ENCODE measurements at regions not wholly inside any gene's neighbourhood (a gene's known extent, or its start where the extent isn't known, plus 50 kb on each side); places are given as distances from the start of the nearest gene placed in this dataset.

GRCh38 chr3:176937541-176937940 lies 259.7 kb downstream of the TBL1XR1 start:
- H3K4me2 ChIP-seq, result no peak overlapping the region
- no peaks in the 10 kb centered on the region for H3K4me1 ChIP-seq (ENCODE audit: insufficient read depth)
- no peaks in the 10 kb centered on the region for H3K27me3 ChIP-seq
- H3K9me3 ChIP-seq (ENCODE audit: low read depth), result no peaks in the 10 kb centered on the region
- H3K4me3 ChIP-seq, result no peak overlapping the region
- no peaks in the 10 kb centered on the region for H3K36me3 ChIP-seq (replicated peaks; ENCODE audit: insufficient read depth, low read depth)
- H3K79me2 ChIP-seq, result no peaks in the 10 kb centered on the region
- 91% methylated on average over 1 of the region's 1 CpG for WGBS (ENCODE audit: low lambda C conversion rate, missing lambda C conversion rate)
- no peak overlapping the region for H2AFZ ChIP-seq
- no peak overlapping the region for H3K27ac ChIP-seq
- TF ChIP-seq EZH2phosphoT487 (IDR thresholded peaks at IDR 0.05; ENCODE audit: low read depth, severe bottlenecking, unreplicated experiment) (no peak), CTCF (IDR thresholded peaks at IDR 0.05; ENCODE audit: poor library complexity) (no peak), EZH2 (IDR thresholded peaks at IDR 0.05; ENCODE audit: borderline replicate concordance) (no peak)
- no peak for DNase-seq (ENCODE audit: low spot score)
- H4K20me1 ChIP-seq (ENCODE audit: insufficient read depth, poor library complexity, severe bottlenecking), result no peaks in the 10 kb centered on the region
- H3K9me2 ChIP-seq (replicated peaks; ENCODE audit: insufficient read depth), result no peaks in the 10 kb centered on the region

- no peak for TF ChIP-seq EZH2 (IDR thresholded peaks at IDR 0.05; ENCODE audit: borderline replicate concordance)
- no peak for TF ChIP-seq EZH2phosphoT487 (IDR thresholded peaks at IDR 0.05; ENCODE audit: low read depth, severe bottlenecking, unreplicated experiment)
- TF ChIP-seq CTCF (IDR thresholded peaks at IDR 0.05; ENCODE audit: poor library complexity), result no peak
- Histone ChIP-seq H3K9me2 (replicated peaks; ENCODE audit: insufficient read depth) (no peaks in the 10 kb centered on the region), H3K4me2 (no peak overlapping the region), H2AFZ (no peak overlapping the region), H3K4me1 (ENCODE audit: insufficient read depth) (no peaks in the 10 kb centered on the region), H3K27me3 (no peaks in the 10 kb centered on the region), H3K4me3 (no peak overlapping the region), H3K27ac (no peak overlapping the region), H3K36me3 (replicated peaks; ENCODE audit: insufficient read depth, low read depth) (no peaks in the 10 kb centered on the region), H3K79me2 (no peaks in the 10 kb centered on the region), H3K9me3 (ENCODE audit: low read depth) (no peaks in the 10 kb centered on the region), H4K20me1 (ENCODE audit: insufficient read depth, poor library complexity, severe bottlenecking) (no peaks in the 10 kb centered on the region)
- 89% methylated on average over 2 of the region's 2 CpGs for WGBS (ENCODE audit: low lambda C conversion rate, missing lambda C conversion rate)
- no peak for DNase-seq (ENCODE audit: low spot score)
These were observed 261.9 kb downstream of the TBL1XR1 start for GRCh38 chr3:176935194-176935888.

- H3K27me3 ChIP-seq, result no peaks in the 10 kb centered on the region
- H3K36me3 ChIP-seq (replicated peaks; ENCODE audit: insufficient read depth, low read depth), result no peaks in the 10 kb centered on the region
- H4K20me1 ChIP-seq (ENCODE audit: insufficient read depth, poor library complexity, severe bottlenecking), result no peaks in the 10 kb centered on the region
- no peak overlapping the region for H3K4me2 ChIP-seq
- no peak overlapping the region for H2AFZ ChIP-seq
- TF ChIP-seq EZH2 (IDR thresholded peaks at IDR 0.05; ENCODE audit: borderline replicate concordance) (no peak), EZH2phosphoT487 (IDR thresholded peaks at IDR 0.05; ENCODE audit: low read depth, severe bottlenecking, unreplicated experiment) (no peak), CTCF (IDR thresholded peaks at IDR 0.05; ENCODE audit: poor library complexity) (no peak)
- no peak overlapping the region for H3K27ac ChIP-seq
- DNase-seq (ENCODE audit: low spot score), result no peak
- no peak overlapping the region for H3K4me3 ChIP-seq
- H3K79me2 ChIP-seq, result no peaks in the 10 kb centered on the region
- H3K9me3 ChIP-seq (ENCODE audit: low read depth), result no peaks in the 10 kb centered on the region
- H3K4me1 ChIP-seq (ENCODE audit: insufficient read depth), result no peaks in the 10 kb centered on the region
- 87% methylated on average over 2 of the region's 2 CpGs for WGBS (ENCODE audit: low lambda C conversion rate, missing lambda C conversion rate)
- H3K9me2 ChIP-seq (replicated peaks; ENCODE audit: insufficient read depth), result no peaks in the 10 kb centered on the region
These were observed 262.6 kb downstream of the TBL1XR1 start for GRCh38 chr3:176934698-176935097.

Data from hepatocyte (in vitro differentiated cells).